ENCODE measurements at regions not wholly inside any gene's neighbourhood (a gene's known extent, or its start where the extent isn't known, plus 50 kb on each side); places are given as distances from the start of the nearest gene placed in this dataset.

DNA sequence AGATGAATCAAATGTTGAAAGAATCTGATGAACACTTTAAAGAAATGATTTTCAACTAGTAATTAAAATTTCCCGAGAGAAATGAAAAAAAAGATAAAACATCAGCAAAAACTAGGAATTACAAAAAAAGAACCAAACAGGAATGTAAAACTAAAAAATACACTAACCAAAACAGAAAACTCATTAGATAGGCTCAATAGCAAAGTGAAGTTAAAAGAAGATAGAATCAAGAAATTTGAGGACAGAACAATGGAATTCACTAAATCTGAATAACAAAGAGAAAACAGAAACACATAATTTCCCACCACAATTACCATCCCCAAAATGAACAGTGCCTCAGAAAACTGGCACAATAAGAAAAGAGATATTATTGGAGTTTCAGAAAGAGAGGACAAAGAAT, 290.1 kb upstream of the CNTN4 start:
- Mint-ChIP-seq H3K36me3 (ENCODE audit: insufficient read depth in 2 of 2) (peaks cover 4 to 5% of the 10 kb centered on the region in 2 donors), H3K4me3 (no peak overlapping the region), H3K27me3 (ENCODE audit: low read depth) (no peaks in the 10 kb centered on the region), H3K27ac (no peak overlapping the region), H3K4me1 (ENCODE audit: low read depth) (no peaks in the 10 kb centered on the region), H3K9me3 (peaks cover 1 to 14% of the 10 kb centered on the region in 2 donors)
- DNase-seq, result no peak
- ATAC-seq (replicated peaks in 1 of 2), result no peak

DNA sequence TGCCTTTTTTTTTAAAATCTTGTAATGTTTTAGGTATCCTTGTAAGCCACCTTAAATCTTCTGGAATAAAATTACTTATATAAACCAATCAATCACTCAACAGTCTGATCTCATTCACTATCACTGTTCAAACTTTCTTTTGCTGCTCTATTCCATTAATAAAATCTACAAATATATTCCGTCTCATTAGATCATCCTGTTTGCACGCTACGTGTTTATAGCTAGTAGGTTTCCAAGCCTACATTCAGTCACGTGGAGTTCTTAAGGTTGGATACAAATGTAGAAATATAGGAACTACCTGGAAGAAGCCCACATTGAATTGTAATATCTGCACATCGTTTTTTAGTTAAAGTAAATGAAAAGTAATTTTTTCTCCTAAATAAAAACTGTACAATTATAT, 274.8 kb upstream of the CNTN4 start:
- no peak for ATAC-seq (replicated peaks in 1 of 2)
- Mint-ChIP-seq H3K4me1 (ENCODE audit: low read depth) (no peaks in the 10 kb centered on the region), H3K27me3 (ENCODE audit: low read depth) (no peaks in the 10 kb centered on the region)

DNA sequence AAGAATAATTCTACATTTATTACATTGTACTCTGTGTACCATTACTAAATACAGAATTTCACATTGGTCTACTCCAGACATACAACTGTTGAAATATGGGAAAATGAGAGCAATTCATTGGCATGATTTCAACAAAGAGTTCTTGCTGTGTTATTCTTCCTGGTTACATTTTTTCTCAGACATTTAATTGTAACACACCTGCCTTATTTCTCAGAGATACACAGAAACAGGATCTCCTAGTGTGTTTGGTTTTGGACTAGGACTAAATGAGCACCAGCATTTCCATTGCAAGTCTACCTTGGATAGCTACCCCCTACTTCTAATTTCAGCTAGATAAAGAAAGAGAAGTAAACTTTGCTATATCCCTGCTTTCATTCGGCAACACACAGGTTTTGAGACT, 274.3 kb upstream of the CNTN4 start:
- Mint-ChIP-seq H3K9me3 (peaks cover 9 to 13% of the 10 kb centered on the region in 2 donors), H3K27me3 (ENCODE audit: low read depth) (no peaks in the 10 kb centered on the region), H3K4me3 (no peak overlapping the region), H3K27ac (no peak overlapping the region), H3K4me1 (ENCODE audit: low read depth) (no peaks in the 10 kb centered on the region), H3K36me3 (ENCODE audit: insufficient read depth in 2 of 2) (no peaks in the 10 kb centered on the region)
- no peak for DNase-seq
- ATAC-seq (replicated peaks in 1 of 2), result no peak

More for the DNA sequence above, 274.8 kb upstream of the CNTN4 start:
- H3K9me3 Mint-ChIP-seq, result peaks cover 9 to 13% of the 10 kb centered on the region in 2 donors
- H3K27ac Mint-ChIP-seq, result no peak overlapping the region
- H3K36me3 Mint-ChIP-seq (ENCODE audit: insufficient read depth in 2 of 2), result no peaks in the 10 kb centered on the region
- DNase-seq, result no peak
- no peak overlapping the region for H3K4me3 Mint-ChIP-seq

DNA sequence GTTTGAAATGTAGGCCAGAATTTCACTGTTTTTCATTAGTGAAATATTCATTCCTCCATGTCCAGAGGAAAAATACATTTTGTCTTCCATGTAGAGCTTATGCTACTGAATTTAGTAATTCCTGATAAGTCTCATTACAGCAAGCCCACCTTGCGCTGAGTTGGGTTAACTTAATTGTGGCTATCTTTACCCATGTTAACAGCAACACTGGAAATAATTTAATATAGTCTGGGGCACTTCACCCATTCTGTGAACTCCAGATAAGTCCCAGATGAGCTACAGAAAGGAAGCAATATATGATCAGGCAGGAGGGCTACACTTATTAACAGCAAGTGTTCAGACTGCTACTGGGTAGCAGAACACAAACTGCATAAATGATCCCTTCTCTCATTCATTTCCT, 270.1 kb upstream of the CNTN4 start:
- no peak overlapping the region for H3K27ac Mint-ChIP-seq
- no peaks in the 10 kb centered on the region for H3K27me3 Mint-ChIP-seq (ENCODE audit: low read depth)
- no peak overlapping the region for H3K4me3 Mint-ChIP-seq
- ATAC-seq (replicated peaks in 1 of 2) (no peak), DNase-seq (no peak)
- H3K4me1 Mint-ChIP-seq (ENCODE audit: low read depth), result no peaks in the 10 kb centered on the region
- H3K9me3 Mint-ChIP-seq, result peaks cover 2 to 4% of the 10 kb centered on the region in 2 donors
- H3K36me3 Mint-ChIP-seq (ENCODE audit: insufficient read depth in 2 of 2), result no peaks in the 10 kb centered on the region

DNA sequence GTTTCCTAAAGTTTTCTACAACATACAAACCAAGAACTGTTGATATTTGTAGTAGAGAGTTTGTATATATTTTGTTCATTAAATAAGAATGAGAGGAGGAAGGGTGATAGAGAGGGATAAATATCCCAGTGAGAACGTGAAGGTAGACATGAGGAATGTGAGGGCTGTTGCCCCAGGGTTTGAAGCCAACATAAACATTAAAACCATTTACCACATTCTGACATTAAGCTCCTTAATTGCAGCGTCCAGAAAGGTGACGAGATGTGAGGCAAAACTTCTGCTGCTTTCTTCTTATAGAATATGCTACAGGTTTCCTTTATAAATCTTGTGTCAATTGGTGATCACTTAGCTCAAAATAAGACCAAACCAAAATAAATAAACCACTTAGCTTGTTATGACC, 267.8 kb upstream of the CNTN4 start:
- Mint-ChIP-seq H3K27me3 (ENCODE audit: low read depth) (no peaks in the 10 kb centered on the region), H3K4me3 (no peak overlapping the region), H3K36me3 (ENCODE audit: insufficient read depth in 2 of 2) (no peaks in the 10 kb centered on the region), H3K27ac (no peak overlapping the region), H3K9me3 (peaks cover 4 to 5% of the 10 kb centered on the region in 2 donors), H3K4me1 (ENCODE audit: low read depth) (no peaks in the 10 kb centered on the region)
- no peak for DNase-seq
- no peak for ATAC-seq (replicated peaks in 1 of 2)

DNA sequence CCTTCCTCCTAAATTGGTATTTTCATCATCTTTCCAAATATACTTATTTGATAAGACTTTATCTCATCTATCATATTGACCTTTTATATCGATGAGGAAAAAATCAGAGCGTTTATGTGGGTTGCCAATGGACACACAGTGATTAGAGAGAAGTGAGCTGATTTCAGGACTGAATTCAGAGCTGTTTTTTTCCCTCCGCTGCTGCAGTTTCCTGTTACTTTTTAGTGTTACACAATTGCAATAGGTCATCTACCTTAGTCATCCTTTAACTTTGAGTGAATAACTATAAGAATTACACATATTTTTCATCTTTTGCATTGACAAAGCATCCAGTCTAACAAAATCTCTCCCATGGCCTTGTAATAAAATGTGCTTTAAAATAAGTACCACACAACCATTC, 266.3 kb upstream of the CNTN4 start:
- Mint-ChIP-seq H3K36me3 (ENCODE audit: insufficient read depth in 2 of 2) (no peaks in the 10 kb centered on the region), H3K9me3 (peaks cover 2 to 3% of the 10 kb centered on the region in 2 donors), H3K4me1 (ENCODE audit: low read depth) (no peaks in the 10 kb centered on the region), H3K4me3 (no peak overlapping the region), H3K27me3 (ENCODE audit: low read depth) (no peaks in the 10 kb centered on the region), H3K27ac (no peak overlapping the region)
- ATAC-seq (replicated peaks in 1 of 2) (no peak), DNase-seq (no peak)

DNA sequence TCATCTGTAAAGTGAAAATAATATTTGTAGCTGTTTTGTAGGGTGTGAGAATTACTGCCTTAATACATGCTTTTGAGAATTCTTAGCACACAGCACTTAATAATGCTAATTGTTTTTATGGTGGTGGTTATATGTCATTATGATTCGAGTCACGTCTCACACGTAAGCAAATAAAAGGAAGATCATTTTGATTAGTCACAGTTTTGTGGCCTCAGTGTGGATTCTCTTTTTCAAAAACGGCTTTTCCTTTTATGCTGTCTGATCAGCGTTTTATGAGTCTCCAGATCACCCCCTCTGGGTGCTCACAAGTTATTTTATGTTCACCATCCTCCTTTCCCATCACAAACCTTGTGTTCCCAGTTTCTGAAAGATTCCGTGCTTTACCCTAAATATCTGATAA, 255.6 kb upstream of the CNTN4 start:
- no peak overlapping the region for H3K27ac Mint-ChIP-seq
- no peak for DNase-seq
- no peak for ATAC-seq (replicated peaks in 1 of 2)
- H3K9me3 Mint-ChIP-seq, result peaks cover 0 to 12% of the 10 kb centered on the region in 2 donors
- no peaks in the 10 kb centered on the region for H3K4me1 Mint-ChIP-seq (ENCODE audit: low read depth)
- no peak overlapping the region for H3K4me3 Mint-ChIP-seq
- no peaks in the 10 kb centered on the region for H3K36me3 Mint-ChIP-seq (ENCODE audit: insufficient read depth in 2 of 2)
- H3K27me3 Mint-ChIP-seq (ENCODE audit: low read depth), result no peaks in the 10 kb centered on the region

DNA sequence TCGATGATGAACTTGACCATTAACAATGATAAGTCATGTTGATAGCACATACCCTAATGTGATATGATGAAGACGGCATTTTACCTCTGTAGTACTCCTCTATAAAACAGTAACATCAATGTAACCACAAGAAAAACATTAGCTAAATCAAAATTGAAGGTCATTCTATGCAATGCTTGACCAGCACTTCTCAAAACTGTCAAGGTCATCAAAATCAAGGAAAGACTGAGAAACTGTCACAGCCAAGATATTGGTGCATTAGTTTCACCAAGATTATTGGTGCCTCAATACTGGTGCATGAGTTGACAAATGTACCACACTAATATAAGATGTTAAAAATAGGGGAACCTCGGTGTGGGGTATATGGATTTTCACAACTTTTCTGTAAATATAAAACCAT, 251.1 kb upstream of the CNTN4 start:
- Mint-ChIP-seq H3K27ac (no peak overlapping the region), H3K27me3 (ENCODE audit: low read depth) (no peaks in the 10 kb centered on the region), H3K36me3 (ENCODE audit: insufficient read depth in 2 of 2) (no peaks in the 10 kb centered on the region), H3K9me3 (peaks cover 0 to 10% of the 10 kb centered on the region in 2 donors), H3K4me1 (ENCODE audit: low read depth) (no peaks in the 10 kb centered on the region), H3K4me3 (no peak overlapping the region)
- ATAC-seq (replicated peaks in 1 of 2) (no peak), DNase-seq (no peak)

DNA sequence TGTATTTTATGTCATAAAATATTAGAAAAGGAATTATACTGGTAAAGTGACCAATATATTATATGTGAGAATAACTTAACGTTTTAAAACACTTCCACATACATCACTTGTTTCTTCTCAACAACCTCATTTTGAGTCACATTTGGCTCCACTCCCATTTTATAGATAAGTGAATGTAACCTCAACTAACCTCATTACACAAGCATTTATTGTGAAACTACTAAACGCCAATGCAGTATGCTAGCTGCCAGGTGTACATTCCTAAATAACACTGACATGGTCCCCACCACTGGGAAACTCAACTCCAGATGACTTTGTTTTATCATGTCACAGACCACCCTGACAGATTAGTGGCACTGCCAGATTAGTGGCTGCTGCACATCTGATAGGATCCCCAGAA, 249.7 kb upstream of the CNTN4 start:
- no peaks in the 10 kb centered on the region for H3K4me1 Mint-ChIP-seq (ENCODE audit: low read depth)
- H3K27me3 Mint-ChIP-seq (ENCODE audit: low read depth), result no peaks in the 10 kb centered on the region
- ATAC-seq (replicated peaks in 1 of 2) (no peak), DNase-seq (no peak)
- no peak overlapping the region for H3K4me3 Mint-ChIP-seq
- H3K9me3 Mint-ChIP-seq, result peaks cover 0 to 6% of the 10 kb centered on the region in 2 donors
- H3K27ac Mint-ChIP-seq, result no peak overlapping the region
- H3K36me3 Mint-ChIP-seq (ENCODE audit: insufficient read depth in 2 of 2), result no peaks in the 10 kb centered on the region

DNA sequence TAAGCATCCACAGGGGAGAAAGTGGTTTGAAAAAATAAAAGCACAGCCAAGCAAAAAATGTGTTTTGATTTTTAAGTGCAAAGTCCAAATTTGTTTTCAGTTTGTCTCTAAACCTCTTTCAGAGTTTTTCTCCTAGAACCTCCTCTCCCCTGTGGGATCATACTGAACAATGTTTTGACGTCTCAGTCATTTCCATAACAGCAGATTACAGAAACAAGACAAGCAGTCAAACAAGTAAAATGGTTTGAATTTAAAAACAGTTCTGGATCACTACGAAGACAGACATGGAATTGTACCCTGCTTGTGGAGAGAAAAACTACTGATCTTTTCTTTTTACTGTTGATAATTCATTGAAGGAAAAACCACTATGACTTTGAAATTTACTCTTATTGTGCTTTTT, 245.7 kb upstream of the CNTN4 start:
- no peak overlapping the region for H3K27ac Mint-ChIP-seq
- no peak overlapping the region for H3K4me3 Mint-ChIP-seq
- DNase-seq (no peak), ATAC-seq (replicated peaks in 1 of 2) (no peak)
- no peaks in the 10 kb centered on the region for H3K4me1 Mint-ChIP-seq (ENCODE audit: low read depth)
- no peaks in the 10 kb centered on the region for H3K27me3 Mint-ChIP-seq (ENCODE audit: low read depth)
- H3K9me3 Mint-ChIP-seq, result peaks cover 0 to 4% of the 10 kb centered on the region in 2 donors
- H3K36me3 Mint-ChIP-seq (ENCODE audit: insufficient read depth in 2 of 2), result no peaks in the 10 kb centered on the region

DNA sequence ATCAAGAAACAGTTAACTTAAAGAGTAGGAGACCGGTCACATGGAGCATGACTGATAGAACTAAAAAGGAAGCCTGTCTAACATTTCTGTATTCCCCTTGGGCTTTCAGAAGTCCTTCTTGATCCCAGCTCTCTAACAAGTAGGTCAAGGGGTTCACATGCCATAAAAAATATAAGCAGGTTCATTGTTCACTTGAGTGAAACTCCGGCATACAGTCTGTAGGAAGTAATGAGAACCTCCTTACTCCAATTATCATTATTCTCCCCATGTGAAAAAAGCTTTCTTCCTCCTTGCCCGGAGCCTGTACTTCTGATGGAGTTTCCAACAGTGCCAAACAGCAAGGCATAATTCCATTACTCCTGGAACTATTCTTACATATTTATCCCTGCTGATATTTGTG, 242.8 kb upstream of the CNTN4 start:
- Mint-ChIP-seq H3K4me1 (ENCODE audit: low read depth) (no peaks in the 10 kb centered on the region), H3K27me3 (ENCODE audit: low read depth) (no peaks in the 10 kb centered on the region), H3K4me3 (no peak overlapping the region), H3K27ac (no peak overlapping the region), H3K36me3 (ENCODE audit: insufficient read depth in 2 of 2) (no peaks in the 10 kb centered on the region), H3K9me3 (peaks cover 0 to 4% of the 10 kb centered on the region in 2 donors)
- DNase-seq, result no peak
- ATAC-seq (replicated peaks in 1 of 2), result no peak

DNA sequence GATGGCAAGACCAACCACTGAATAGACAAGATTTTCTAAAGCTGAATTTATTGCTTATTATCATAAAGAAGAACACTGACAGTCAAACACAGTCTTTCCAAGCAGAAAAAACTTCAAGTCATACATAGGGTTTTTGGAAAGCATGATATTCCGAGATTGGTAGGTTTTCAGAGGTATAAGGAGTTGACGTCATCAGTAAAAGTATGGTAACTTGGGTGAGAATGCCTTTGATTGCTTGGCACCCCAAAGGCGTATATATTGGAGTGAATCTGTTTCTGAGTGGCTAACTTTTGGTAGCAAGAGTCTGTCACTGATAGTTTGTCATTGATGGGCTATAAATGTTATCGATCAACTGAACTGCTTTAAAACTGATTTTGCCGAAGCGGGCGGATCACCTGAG, 227.9 kb upstream of the CNTN4 start:
- DNase-seq (no peak), ATAC-seq (replicated peaks in 1 of 2) (no peak)
- Mint-ChIP-seq H3K4me1 (ENCODE audit: low read depth) (no peaks in the 10 kb centered on the region), H3K27ac (no peak overlapping the region), H3K27me3 (ENCODE audit: low read depth) (no peaks in the 10 kb centered on the region), H3K9me3 (peaks cover 4 to 5% of the 10 kb centered on the region in 2 donors), H3K36me3 (ENCODE audit: insufficient read depth in 2 of 2) (no peaks in the 10 kb centered on the region), H3K4me3 (no peak overlapping the region)

DNA sequence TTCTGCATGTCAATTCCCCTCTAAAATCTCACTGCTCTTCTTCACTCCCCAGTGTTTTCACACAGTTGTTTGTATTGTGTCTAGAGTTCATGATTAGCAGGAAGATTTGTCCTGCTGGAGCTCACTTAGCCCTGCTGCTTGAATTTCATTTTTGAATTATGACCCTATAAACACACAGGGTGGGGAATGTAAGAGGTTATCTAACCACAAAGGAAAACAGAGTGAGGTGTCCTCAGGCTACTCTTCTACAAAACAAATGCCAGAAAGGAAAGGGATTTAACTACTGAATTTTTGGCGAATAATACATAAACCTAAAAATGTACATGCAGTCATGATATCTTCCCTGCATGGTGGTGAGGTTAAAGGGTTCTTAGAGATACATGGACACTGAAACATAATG, 215.1 kb upstream of the CNTN4 start:
- Mint-ChIP-seq H3K4me3 (no peak overlapping the region), H3K4me1 (ENCODE audit: low read depth) (no peaks in the 10 kb centered on the region), H3K27ac (no peak overlapping the region), H3K36me3 (ENCODE audit: insufficient read depth in 2 of 2) (peaks cover 2% of the 10 kb centered on the region in 2 donors), H3K27me3 (ENCODE audit: low read depth) (no peaks in the 10 kb centered on the region), H3K9me3 (peaks cover 2 to 3% of the 10 kb centered on the region in 2 donors)
- no peak for DNase-seq
- ATAC-seq (replicated peaks in 1 of 2), result no peak

DNA sequence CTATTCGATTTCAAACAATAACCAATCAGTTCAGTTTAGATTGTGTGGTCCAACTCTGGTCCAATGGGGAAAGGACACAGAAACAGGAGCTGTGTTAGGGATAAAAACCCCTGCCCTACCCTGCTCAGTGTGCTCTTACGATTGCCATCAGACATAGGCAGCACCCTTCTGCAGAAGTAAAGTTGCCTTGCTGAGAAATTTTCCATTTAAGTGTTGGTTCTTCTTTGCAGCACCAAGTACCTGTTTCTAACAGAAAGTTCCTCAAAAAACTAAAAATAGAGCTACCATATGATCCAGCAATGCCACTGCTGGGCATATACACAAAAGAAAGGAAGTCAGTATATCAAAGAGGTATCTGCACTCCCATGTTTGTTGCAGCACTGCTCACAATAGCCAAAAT, 206.2 kb upstream of the CNTN4 start:
- H3K4me1 Mint-ChIP-seq (ENCODE audit: low read depth), result no peaks in the 10 kb centered on the region
- H3K4me3 Mint-ChIP-seq, result no peak overlapping the region
- no peak overlapping the region for H3K27ac Mint-ChIP-seq
- ATAC-seq (replicated peaks in 1 of 2) (no peak), DNase-seq (no peak)
- no peaks in the 10 kb centered on the region for H3K27me3 Mint-ChIP-seq (ENCODE audit: low read depth)
- peaks cover 10 to 12% of the 10 kb centered on the region in 2 donors for H3K9me3 Mint-ChIP-seq
- H3K36me3 Mint-ChIP-seq (ENCODE audit: insufficient read depth in 2 of 2), result peaks cover 0 to 2% of the 10 kb centered on the region in 2 donors
